Stimulated activated CD4-positive, alpha-beta T cell treated with anti-CD3 and anti-CD28 coated beads, Interleukin-2, amount 100 ng/mL, for 4 hours (primary cell): ENCODE measurements at regions not wholly inside any gene's neighbourhood (a gene's known extent, or its start where the extent isn't known, plus 50 kb on each side); places are given as distances from the start of the nearest gene placed in this dataset.
"Not testable (repeated sequence)": the region's sequence is repeated elsewhere in the genome, so short reads cannot be mapped to it uniquely, and the experiment has no call there.

Experiments used
- DNase-seq: peaks from one replicate; pipeline ENCODE4 v3.0.0-alpha.2; 2020; ENCODE audit warnings: low read depth

- DNase-seq = no peak
These were observed 533.4 kb downstream of the NTRK3 start for GRCh38 chr15:87722941-87723691.

- DNase-seq = no peak
These were observed 536.3 kb downstream of the NTRK3 start for GRCh38 chr15:87720235-87720634.

- DNase-seq = no peak
These were observed 540.1 kb downstream of the NTRK3 start for GRCh38 chr15:87716422-87716821.

GRCh38 chr15:87715252-87715651 lies 541.3 kb downstream of the NTRK3 start:
- DNase-seq = no peak

GRCh38 chr15:87713475-87713879 lies 543.1 kb downstream of the NTRK3 start:
- DNase-seq = no peak

- DNase-seq = no peak
These were observed 544.3 kb downstream of the NTRK3 start for GRCh38 chr15:87712211-87712610.

- no peak for DNase-seq
These were observed 545.5 kb downstream of the NTRK3 start for GRCh38 chr15:87711026-87711425.

GRCh38 chr15:87710406-87710805 lies 546.1 kb downstream of the NTRK3 start:
- no peak for DNase-seq

GRCh38 chr15:87707566-87708130 lies 548.9 kb downstream of the NTRK3 start:
- DNase-seq = no peak

- no peak for DNase-seq
These were observed 549.5 kb downstream of the NTRK3 start for GRCh38 chr15:87707071-87707470.

- DNase-seq = no peak
These were observed 550.5 kb downstream of the NTRK3 start for GRCh38 chr15:87706001-87706400.

GRCh38 chr15:87704276-87704675 lies 552.3 kb downstream of the NTRK3 start:
- no peak for DNase-seq

GRCh38 chr15:87703327-87704111 lies 553.0 kb downstream of the NTRK3 start:
- no peak for DNase-seq

GRCh38 chr15:87702270-87702669 lies 554.3 kb downstream of the NTRK3 start:
- no peak for DNase-seq

GRCh38 chr15:87698467-87698866 lies 558.1 kb downstream of the NTRK3 start:
- DNase-seq = not testable (repeated sequence)

GRCh38 chr15:87689716-87690115 lies 566.8 kb downstream of the NTRK3 start:
- DNase-seq = no peak

GRCh38 chr15:87687523-87687870 lies 569.0 kb downstream of the NTRK3 start:
- DNase-seq = no peak

- DNase-seq = no peak
These were observed 569.6 kb downstream of the NTRK3 start for GRCh38 chr15:87686841-87687522.

GRCh38 chr15:87686339-87686738 lies 570.2 kb downstream of the NTRK3 start:
- no peak for DNase-seq

GRCh38 chr15:87682527-87682926 lies 574.0 kb downstream of the NTRK3 start:
- DNase-seq = no peak

- no peak for DNase-seq
These were observed 575.4 kb downstream of the NTRK3 start for GRCh38 chr15:87681104-87681503.

- DNase-seq = no peak
These were observed 576.3 kb downstream of the NTRK3 start for GRCh38 chr15:87680208-87680607.

- DNase-seq = no peak
These were observed 581.3 kb downstream of the NTRK3 start for GRCh38 chr15:87675271-87675670.
